Liver (tissue), 8 donors: ENCODE measurements at regions not wholly inside any gene's neighbourhood (a gene's known extent, or its start where the extent isn't known, plus 50 kb on each side); places are given as distances from the start of the nearest gene placed in this dataset.

Experiments used
- DNase-seq: peaks from one replicate; pipeline ENCODE4 v3.0.0-alpha.2; 2017; ENCODE audit warnings: low spot score
- H3K27ac ChIP-seq, 2 donors: one replicate each; pipeline ENCODE4 v1.7.0; 2013; ENCODE audit warnings: inconsistent platforms in 2 of 2, low read length in 2 of 2, control low read depth in 1 of 2, low read depth in 1 of 2, mild to moderate bottlenecking in 1 of 2
- H3K27me3 ChIP-seq, 4 donors: one replicate each; pipeline versions ENCODE4 v1.6.1 to v1.7.0; 2013; ENCODE audit warnings: low read length in 3 of 4, inconsistent platforms in 1 of 4, mild to moderate bottlenecking in 1 of 4, moderate library complexity in 1 of 4; ENCODE audit not compliant: control insufficient read depth in 4 of 4, insufficient read depth in 4 of 4
- H3K36me3 ChIP-seq, 4 donors: one replicate each; pipeline versions ENCODE4 v1.6.1 to v1.7.0; 2013; ENCODE audit warnings: low read length in 3 of 4, mild to moderate bottlenecking in 3 of 4, low read depth in 1 of 4, moderate library complexity in 1 of 4; ENCODE audit not compliant: control insufficient read depth in 4 of 4, insufficient read depth in 3 of 4
- H3K4me1 ChIP-seq, 4 donors: one replicate each; pipeline versions ENCODE4 v1.6.1 to v1.7.0; 2013; ENCODE audit warnings: low read length in 3 of 4, mild to moderate bottlenecking in 3 of 4, moderate library complexity in 1 of 4; ENCODE audit not compliant: control insufficient read depth in 4 of 4, insufficient read depth in 4 of 4
- H3K4me3 ChIP-seq, 3 donors: one replicate each; pipeline versions ENCODE4 v1.6.1 to v1.7.0; 2013; ENCODE audit warnings: low read length in 3 of 3, control low read depth in 1 of 3, low read depth in 1 of 3, mild to moderate bottlenecking in 1 of 3
- H3K9ac ChIP-seq, 2 donors: one replicate each; pipeline ENCODE4 v1.7.0; 2013; ENCODE audit warnings: low read length in 2 of 2, mild to moderate bottlenecking in 2 of 2, moderate library complexity in 2 of 2, control low read depth in 1 of 2, low read depth in 1 of 2
- H3K9me3 ChIP-seq, 4 donors: one replicate each; pipeline versions ENCODE4 v1.6.1 to v1.7.0; 2013; ENCODE audit warnings: low read length in 3 of 4; ENCODE audit not compliant: control insufficient read depth in 4 of 4
- FOXA1 ChIP-seq: IDR thresholded peaks from 2 replicates; pipeline ENCODE4 v1.6.1; 2016; ENCODE audit warnings: antibody characterized with exemption
- FOXA2 ChIP-seq: IDR thresholded peaks from 2 replicates; pipeline ENCODE4 v1.6.1; 2016; ENCODE audit warnings: antibody characterized with exemption
- HNF4A ChIP-seq, 2 donors: conservative IDR thresholded peaks; 2 replicates each; pipeline ENCODE4 v1.6.1; 2016; ENCODE audit warnings: antibody characterized with exemption in 2 of 2, mild to moderate bottlenecking in 2 of 2
- HNF4G ChIP-seq: IDR thresholded peaks from 2 replicates; pipeline ENCODE4 v1.6.1; 2016; ENCODE audit warnings: antibody characterized with exemption
- JUND ChIP-seq, 2 donors: IDR thresholded peaks; 2 replicates each; pipeline ENCODE4 v1.6.1; 2016; ENCODE audit warnings: antibody characterized with exemption in 2 of 2
- NR2F2 ChIP-seq: IDR thresholded peaks from 2 replicates; pipeline ENCODE4 v1.6.1; 2016; ENCODE audit warnings: antibody characterized with exemption
- RXRA ChIP-seq, 2 donors: IDR thresholded peaks; 2 replicates each; pipeline ENCODE4 v1.6.1; 2017 to 2018; ENCODE audit warnings: antibody characterized with exemption in 2 of 2, mild to moderate bottlenecking in 1 of 2
- SP1 ChIP-seq: IDR thresholded peaks from 2 replicates; pipeline ENCODE4 v1.6.1; 2018; ENCODE audit warnings: antibody characterized with exemption, mild to moderate bottlenecking
- TAF1 ChIP-seq: conservative IDR thresholded peaks from 2 replicates; pipeline ENCODE4 v1.6.1; 2016; ENCODE audit warnings: antibody characterized with exemption, mild to moderate bottlenecking
- YY1 ChIP-seq: IDR thresholded peaks from 2 replicates; pipeline ENCODE4 v1.6.1; 2016; ENCODE audit warnings: antibody characterized with exemption, mild to moderate bottlenecking
- WGBS: extraction: QIAGEN DNeasy Blood & Tissue Kit; methylation state at CpG from one replicate; pipeline ENCODE4 v1.1.7; 2013; 5-methylcytosine and 5-hydroxymethylcytosine counted together
- TF ChIP-seq, protein P1 (sequence below): IDR thresholded peaks from 2 replicates; pipeline ENCODE4 v1.6.1; 2016; ENCODE audit warnings: antibody characterized with exemption
- TF ChIP-seq, protein P2 (sequence below): IDR thresholded peaks from 2 replicates; pipeline ENCODE4 v1.6.1; 2016; ENCODE audit warnings: antibody characterized with exemption
- TF ChIP-seq, protein P3 (sequence below): fragments of 150-350 bp; IDR thresholded peaks from 2 replicates; pipeline ENCODE4 v1.5.1; 2017; ENCODE audit warnings: improper control_type of control experiment, low read depth, low read length; ENCODE audit not compliant: missing input control
- TF ChIP-seq, protein P4 (sequence below): IDR thresholded peaks from 2 replicates; pipeline ENCODE4 v1.6.1; 2016; ENCODE audit warnings: antibody characterized with exemption, mild to moderate bottlenecking
- donor health status: healthy.
- donor health status: healthy.
- donor health status: healthy.
- donor health status: healthy.
- donor health status: healthy.

DNA sequence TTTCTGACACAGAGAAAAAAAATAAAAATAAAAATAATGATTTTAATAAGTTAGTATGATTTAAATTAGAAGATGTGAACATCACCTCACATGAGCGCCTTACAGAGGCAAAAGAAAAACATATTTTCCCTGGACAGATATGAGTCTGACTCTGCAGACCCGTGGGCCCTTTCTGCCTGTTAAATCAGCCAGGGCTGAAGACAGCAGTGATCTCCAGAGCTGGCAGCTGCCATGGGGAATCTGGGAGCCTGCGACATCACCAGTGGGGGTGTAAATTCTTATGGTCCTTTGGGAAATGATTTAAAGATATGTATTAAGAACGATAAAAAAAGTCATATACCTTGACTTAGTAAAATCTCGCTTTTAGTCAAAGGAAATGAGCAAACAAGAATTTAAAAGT is 65.7 kb upstream of the FOXF1 start:
- Histone ChIP-seq H3K4me1 (peaks cover 0 to 3% (median 0%) of the 10 kb centered on the region in 4 donors), H3K27me3 (peaks cover 0 to 12% (median 0%) of the 10 kb centered on the region in 4 donors), H3K9ac (no peak overlapping the region), H3K9me3 (no peaks in the 10 kb centered on the region), H3K27ac (no peak overlapping the region), H3K36me3 (no peaks in the 10 kb centered on the region), H3K4me3 (no peak overlapping the region)
- WGBS: 70% methylated on average over 5 of the region's 5 CpGs
- TF ChIP-seq FOXA1: no peak
- TF ChIP-seq TAF1: no peak
- TF ChIP-seq, protein P1, sequence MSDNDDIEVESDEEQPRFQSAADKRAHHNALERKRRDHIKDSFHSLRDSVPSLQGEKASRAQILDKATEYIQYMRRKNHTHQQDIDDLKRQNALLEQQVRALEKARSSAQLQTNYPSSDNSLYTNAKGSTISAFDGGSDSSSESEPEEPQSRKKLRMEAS: no peak
- no peak for DNase-seq

DNA sequence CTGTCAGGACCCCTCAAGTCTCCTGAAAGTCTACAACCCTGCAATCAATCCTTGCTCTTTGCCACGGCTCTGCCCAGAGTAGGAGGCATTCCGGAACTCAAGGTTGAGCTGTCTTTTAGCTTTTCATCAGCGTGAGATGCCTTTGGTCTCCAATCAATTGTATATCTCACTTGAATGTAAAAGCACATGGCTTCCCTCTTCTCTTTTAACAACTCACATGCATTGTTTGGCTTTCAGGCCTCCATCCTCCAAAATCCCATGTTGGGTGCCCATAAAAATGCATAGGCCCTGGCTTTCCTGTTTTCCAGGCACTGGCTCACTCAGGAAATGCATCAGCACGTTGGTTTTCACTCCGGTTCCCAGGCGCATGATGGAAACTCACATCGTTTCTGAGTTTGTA is 64.0 kb upstream of the FOXF1 start:
- Histone ChIP-seq H3K36me3 (no peaks in the 10 kb centered on the region), H3K27me3 (peaks cover 0 to 12% (median 0%) of the 10 kb centered on the region in 4 donors), H3K9me3 (no peaks in the 10 kb centered on the region), H3K9ac (no peak overlapping the region), H3K4me3 (no peak overlapping the region), H3K27ac (no peak overlapping the region), H3K4me1 (peaks cover 0 to 3% (median 0%) of the 10 kb centered on the region in 4 donors)
- DNase-seq: no peak
- no peak for TF ChIP-seq FOXA2
- TF ChIP-seq YY1: no peak
- no peak for TF ChIP-seq HNF4A (conservative IDR thresholded peaks at IDR 0.05)
- no peak for TF ChIP-seq NR2F2
- TF ChIP-seq TAF1: no peak
- TF ChIP-seq, protein P2, sequence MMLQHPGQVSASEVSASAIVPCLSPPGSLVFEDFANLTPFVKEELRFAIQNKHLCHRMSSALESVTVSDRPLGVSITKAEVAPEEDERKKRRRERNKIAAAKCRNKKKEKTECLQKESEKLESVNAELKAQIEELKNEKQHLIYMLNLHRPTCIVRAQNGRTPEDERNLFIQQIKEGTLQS: no peak
- TF ChIP-seq, protein P3, sequence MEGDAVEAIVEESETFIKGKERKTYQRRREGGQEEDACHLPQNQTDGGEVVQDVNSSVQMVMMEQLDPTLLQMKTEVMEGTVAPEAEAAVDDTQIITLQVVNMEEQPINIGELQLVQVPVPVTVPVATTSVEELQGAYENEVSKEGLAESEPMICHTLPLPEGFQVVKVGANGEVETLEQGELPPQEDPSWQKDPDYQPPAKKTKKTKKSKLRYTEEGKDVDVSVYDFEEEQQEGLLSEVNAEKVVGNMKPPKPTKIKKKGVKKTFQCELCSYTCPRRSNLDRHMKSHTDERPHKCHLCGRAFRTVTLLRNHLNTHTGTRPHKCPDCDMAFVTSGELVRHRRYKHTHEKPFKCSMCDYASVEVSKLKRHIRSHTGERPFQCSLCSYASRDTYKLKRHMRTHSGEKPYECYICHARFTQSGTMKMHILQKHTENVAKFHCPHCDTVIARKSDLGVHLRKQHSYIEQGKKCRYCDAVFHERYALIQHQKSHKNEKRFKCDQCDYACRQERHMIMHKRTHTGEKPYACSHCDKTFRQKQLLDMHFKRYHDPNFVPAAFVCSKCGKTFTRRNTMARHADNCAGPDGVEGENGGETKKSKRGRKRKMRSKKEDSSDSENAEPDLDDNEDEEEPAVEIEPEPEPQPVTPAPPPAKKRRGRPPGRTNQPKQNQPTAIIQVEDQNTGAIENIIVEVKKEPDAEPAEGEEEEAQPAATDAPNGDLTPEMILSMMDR: no peak
- TF ChIP-seq JUND (IDR thresholded peaks at IDR 0.05): no peak
- TF ChIP-seq, protein P1: no peak
- TF ChIP-seq SP1: no peak
- TF ChIP-seq, protein P4, sequence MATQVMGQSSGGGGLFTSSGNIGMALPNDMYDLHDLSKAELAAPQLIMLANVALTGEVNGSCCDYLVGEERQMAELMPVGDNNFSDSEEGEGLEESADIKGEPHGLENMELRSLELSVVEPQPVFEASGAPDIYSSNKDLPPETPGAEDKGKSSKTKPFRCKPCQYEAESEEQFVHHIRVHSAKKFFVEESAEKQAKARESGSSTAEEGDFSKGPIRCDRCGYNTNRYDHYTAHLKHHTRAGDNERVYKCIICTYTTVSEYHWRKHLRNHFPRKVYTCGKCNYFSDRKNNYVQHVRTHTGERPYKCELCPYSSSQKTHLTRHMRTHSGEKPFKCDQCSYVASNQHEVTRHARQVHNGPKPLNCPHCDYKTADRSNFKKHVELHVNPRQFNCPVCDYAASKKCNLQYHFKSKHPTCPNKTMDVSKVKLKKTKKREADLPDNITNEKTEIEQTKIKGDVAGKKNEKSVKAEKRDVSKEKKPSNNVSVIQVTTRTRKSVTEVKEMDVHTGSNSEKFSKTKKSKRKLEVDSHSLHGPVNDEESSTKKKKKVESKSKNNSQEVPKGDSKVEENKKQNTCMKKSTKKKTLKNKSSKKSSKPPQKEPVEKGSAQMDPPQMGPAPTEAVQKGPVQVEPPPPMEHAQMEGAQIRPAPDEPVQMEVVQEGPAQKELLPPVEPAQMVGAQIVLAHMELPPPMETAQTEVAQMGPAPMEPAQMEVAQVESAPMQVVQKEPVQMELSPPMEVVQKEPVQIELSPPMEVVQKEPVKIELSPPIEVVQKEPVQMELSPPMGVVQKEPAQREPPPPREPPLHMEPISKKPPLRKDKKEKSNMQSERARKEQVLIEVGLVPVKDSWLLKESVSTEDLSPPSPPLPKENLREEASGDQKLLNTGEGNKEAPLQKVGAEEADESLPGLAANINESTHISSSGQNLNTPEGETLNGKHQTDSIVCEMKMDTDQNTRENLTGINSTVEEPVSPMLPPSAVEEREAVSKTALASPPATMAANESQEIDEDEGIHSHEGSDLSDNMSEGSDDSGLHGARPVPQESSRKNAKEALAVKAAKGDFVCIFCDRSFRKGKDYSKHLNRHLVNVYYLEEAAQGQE: no peak
- TF ChIP-seq RXRA (IDR thresholded peaks at IDR 0.05): no peak
- no peak for TF ChIP-seq FOXA1
- no peak for TF ChIP-seq HNF4G
- 81% methylated on average over 7 of the region's 7 CpGs for WGBS
